ENCODE measurements at regions not wholly inside any gene's neighbourhood (a gene's known extent, or its start where the extent isn't known, plus 50 kb on each side); places are given as distances from the start of the nearest gene placed in this dataset.

DNA sequence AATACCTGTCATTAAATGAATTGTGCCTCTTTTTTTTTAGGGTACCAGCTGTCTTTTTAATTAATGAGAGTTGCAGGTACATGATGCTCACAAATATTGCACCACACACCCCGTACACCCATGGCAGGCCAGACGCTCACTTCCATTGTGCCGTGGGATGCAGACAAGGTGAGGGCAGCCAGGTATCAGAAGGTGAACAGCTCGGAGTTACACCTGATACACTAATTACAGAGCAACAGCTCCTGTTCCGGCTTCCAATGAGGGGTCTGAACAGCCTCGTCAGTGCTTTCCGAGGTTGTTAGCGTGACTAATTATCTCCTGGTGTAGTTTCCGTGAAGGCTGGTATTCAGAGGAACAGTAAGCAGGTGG lies 442.8 kb downstream of the ZNF516 start:
- no peak for DNase-seq (ENCODE audit: low read depth in 1 of 2, low spot score in 1 of 2)
- Histone ChIP-seq H3K4me3 (no peak overlapping the region), H3K27me3 (no peaks in the 10 kb centered on the region), H3K36me3 (no peaks in the 10 kb centered on the region), H3K27ac (no peak overlapping the region), H3K9me3 (ENCODE audit: low read depth) (no peaks in the 10 kb centered on the region), H3K4me1 (ENCODE audit: low read depth) (no peaks in the 10 kb centered on the region)
- TF ChIP-seq, protein P1, sequence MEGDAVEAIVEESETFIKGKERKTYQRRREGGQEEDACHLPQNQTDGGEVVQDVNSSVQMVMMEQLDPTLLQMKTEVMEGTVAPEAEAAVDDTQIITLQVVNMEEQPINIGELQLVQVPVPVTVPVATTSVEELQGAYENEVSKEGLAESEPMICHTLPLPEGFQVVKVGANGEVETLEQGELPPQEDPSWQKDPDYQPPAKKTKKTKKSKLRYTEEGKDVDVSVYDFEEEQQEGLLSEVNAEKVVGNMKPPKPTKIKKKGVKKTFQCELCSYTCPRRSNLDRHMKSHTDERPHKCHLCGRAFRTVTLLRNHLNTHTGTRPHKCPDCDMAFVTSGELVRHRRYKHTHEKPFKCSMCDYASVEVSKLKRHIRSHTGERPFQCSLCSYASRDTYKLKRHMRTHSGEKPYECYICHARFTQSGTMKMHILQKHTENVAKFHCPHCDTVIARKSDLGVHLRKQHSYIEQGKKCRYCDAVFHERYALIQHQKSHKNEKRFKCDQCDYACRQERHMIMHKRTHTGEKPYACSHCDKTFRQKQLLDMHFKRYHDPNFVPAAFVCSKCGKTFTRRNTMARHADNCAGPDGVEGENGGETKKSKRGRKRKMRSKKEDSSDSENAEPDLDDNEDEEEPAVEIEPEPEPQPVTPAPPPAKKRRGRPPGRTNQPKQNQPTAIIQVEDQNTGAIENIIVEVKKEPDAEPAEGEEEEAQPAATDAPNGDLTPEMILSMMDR (IDR thresholded peaks at IDR 0.05; ENCODE audit: low read depth, low read length): no peak

DNA sequence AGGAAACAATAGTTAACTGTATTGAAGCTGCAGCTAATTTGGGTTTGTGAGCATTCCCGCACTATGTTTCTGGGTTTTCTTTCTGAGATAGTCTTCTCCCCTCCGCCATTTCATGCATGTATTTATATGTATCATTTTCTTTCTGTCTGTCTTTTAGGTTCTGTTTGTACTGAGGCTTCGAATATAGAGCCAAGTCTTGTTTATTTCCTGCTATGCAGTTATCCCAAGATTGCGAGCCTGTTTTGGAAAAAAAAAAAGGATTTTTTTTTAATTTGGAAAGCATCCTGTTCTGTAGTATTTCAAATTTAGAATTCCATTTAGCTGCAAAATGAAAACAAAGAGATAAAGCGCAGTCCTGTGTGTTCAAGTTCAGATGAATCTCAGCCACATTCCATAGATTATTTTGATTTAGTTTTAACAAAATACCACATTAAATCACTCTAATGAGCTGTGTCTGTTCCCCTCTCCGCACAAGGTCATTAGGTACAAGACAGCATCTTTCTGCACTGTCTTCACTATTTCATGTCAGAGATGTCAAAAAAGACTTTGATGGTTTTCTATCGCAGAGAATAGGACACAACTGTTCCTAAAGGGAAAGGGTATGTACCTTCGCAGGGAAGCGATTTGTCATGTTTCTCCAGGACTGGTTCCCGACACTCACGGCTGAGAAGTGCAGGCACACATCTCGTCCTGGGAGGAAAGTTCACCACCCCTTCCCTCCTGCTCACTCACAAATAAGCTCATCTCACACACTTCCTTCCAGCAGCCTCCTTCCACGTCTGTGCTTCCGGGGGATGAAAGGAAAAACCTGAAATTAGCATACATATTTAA lies 443.4 kb downstream of the ZNF516 start:
- Histone ChIP-seq H3K4me1 (ENCODE audit: low read depth) (no peaks in the 10 kb centered on the region), H3K4me3 (no peak overlapping the region), H3K9me3 (ENCODE audit: low read depth) (no peaks in the 10 kb centered on the region), H3K27me3 (no peaks in the 10 kb centered on the region), H3K36me3 (no peaks in the 10 kb centered on the region), H3K27ac (no peak overlapping the region)
- TF ChIP-seq, protein P1 (IDR thresholded peaks at IDR 0.05; ENCODE audit: low read depth, low read length): no peak
- DNase-seq (ENCODE audit: low read depth in 1 of 2, low spot score in 1 of 2): no peak

- TF ChIP-seq, protein P1 (IDR thresholded peaks at IDR 0.05; ENCODE audit: low read depth, low read length): no peak
- no peak overlapping the region for H3K4me3 ChIP-seq
Measured at GRCh38 chr18:76046221-76046620, 448.8 kb downstream of the ZNF516 start.

DNA sequence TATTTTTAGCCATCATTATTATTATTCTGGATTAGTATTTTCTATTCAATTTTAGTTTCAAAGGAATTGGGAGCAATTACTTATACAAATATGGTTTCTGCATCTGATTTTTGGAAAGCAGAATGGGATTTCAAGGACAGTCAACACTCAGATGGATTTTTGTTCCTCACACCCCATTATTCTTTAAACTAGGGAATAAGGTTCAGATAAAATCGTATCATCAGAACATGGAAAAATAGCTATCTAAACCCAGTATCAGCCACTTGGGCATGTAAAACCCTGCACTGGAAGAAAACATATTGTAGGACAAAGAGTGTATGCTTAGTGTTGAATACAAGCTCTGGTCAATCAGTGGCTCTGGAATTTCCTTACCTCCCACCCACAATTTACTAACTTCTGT lies 452.5 kb downstream of the ZNF516 start:
- no peaks in the 10 kb centered on the region for H3K4me1 ChIP-seq (ENCODE audit: low read depth)
- no peaks in the 10 kb centered on the region for H3K36me3 ChIP-seq
- H3K27me3 ChIP-seq: no peaks in the 10 kb centered on the region
- no peak for DNase-seq (ENCODE audit: low read depth in 1 of 2, low spot score in 1 of 2)
- no peak overlapping the region for H3K4me3 ChIP-seq
- H3K27ac ChIP-seq: no peak overlapping the region
- TF ChIP-seq, protein P1 (IDR thresholded peaks at IDR 0.05; ENCODE audit: low read depth, low read length): no peak
- H3K9me3 ChIP-seq (ENCODE audit: low read depth): no peaks in the 10 kb centered on the region

More at GRCh38 chr18:76046221-76046620, 448.8 kb downstream of the ZNF516 start:
- H3K27ac ChIP-seq: no peak overlapping the region
- H3K36me3 ChIP-seq: no peaks in the 10 kb centered on the region
- no peaks in the 10 kb centered on the region for H3K9me3 ChIP-seq (ENCODE audit: low read depth)
- H3K4me1 ChIP-seq (ENCODE audit: low read depth): no peaks in the 10 kb centered on the region
- no peak for DNase-seq (ENCODE audit: low read depth in 1 of 2, low spot score in 1 of 2)
- no peaks in the 10 kb centered on the region for H3K27me3 ChIP-seq

DNA sequence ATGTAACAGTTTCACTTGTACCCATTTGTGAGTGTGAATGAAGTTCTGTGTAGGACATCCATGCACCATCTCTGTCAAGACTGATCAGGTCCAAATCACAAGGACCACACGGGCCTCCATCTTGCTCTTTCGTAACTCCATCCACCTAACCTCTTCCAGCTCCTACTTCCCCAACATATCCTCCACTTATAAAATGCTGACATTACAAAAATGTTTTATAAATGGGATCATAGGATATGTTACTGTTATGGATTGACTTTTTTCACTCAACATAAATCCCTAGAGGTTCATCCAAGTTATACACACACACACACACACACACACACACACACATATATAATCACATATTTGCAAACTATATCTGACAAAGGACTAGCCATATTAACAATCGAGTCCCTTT lies 476.8 kb downstream of the ZNF516 start:
- Histone ChIP-seq H3K27me3 (no peaks in the 10 kb centered on the region), H3K4me3 (no peak overlapping the region), H3K27ac (no peak overlapping the region), H3K9me3 (ENCODE audit: low read depth) (no peaks in the 10 kb centered on the region), H3K36me3 (no peaks in the 10 kb centered on the region), H3K4me1 (ENCODE audit: low read depth) (no peaks in the 10 kb centered on the region)
- TF ChIP-seq, protein P1 (IDR thresholded peaks at IDR 0.05; ENCODE audit: low read depth, low read length): no peak
- no peak for DNase-seq (ENCODE audit: low read depth in 1 of 2, low spot score in 1 of 2)
